Smooth muscle cell (in vitro differentiated cells): ENCODE measurements at regions not wholly inside any gene's neighbourhood (a gene's known extent, or its start where the extent isn't known, plus 50 kb on each side); places are given as distances from the start of the nearest gene placed in this dataset.

Experiments used
- DNase-seq: peaks from one replicate; lab custom pipeline; 2025; ENCODE audit not compliant: unreplicated experiment; lab: John Stamatoyannopoulos, UW
- H2AFZ ChIP-seq: fragments of 200-600 bp; sonication (generic); 2 replicates; pipeline ENCODE4 v1.6.0; 2016; ENCODE audit warnings: antibody characterized with exemption, low read depth, mild to moderate bottlenecking
- H3F3A ChIP-seq: fragments of 200-600 bp; sonication (generic); 2 replicates; pipeline ENCODE4 v1.6.0; 2017; ENCODE audit warnings: antibody characterized with exemption, low read depth
- H3K27ac ChIP-seq: fragments of 200-600 bp; sonication (generic); 2 replicates; pipeline ENCODE4 v1.5.1; 2016; ENCODE audit warnings: low read depth, mild to moderate bottlenecking
- H3K27me3 ChIP-seq: fragments of 200-600 bp; sonication (generic); 2 replicates; pipeline ENCODE4 v1.6.1; 2016; ENCODE audit warnings: low read depth, mild to moderate bottlenecking
- H3K36me3 ChIP-seq: fragments of 200-600 bp; sonication (generic); 2 replicates; pipeline ENCODE4 v1.5.1; 2016; ENCODE audit warnings: low read depth
- H3K4me1 ChIP-seq: fragments of 200-600 bp; sonication (generic); 2 replicates; pipeline ENCODE4 v1.5.1; 2016; ENCODE audit warnings: low read depth
- H3K4me2 ChIP-seq: fragments of 200-600 bp; sonication (generic); 2 replicates; pipeline ENCODE4 v1.6.0; 2016; ENCODE audit warnings: mild to moderate bottlenecking
- H3K4me3 ChIP-seq: fragments of 200-600 bp; sonication (generic); 2 replicates; pipeline ENCODE4 v1.5.1; 2016; ENCODE audit warnings: mild to moderate bottlenecking
- H3K79me2 ChIP-seq: fragments of 200-600 bp; sonication (generic); 2 replicates; pipeline ENCODE4 v1.6.0; 2016; ENCODE audit warnings: low read depth, mild to moderate bottlenecking
- H3K9ac ChIP-seq: fragments of 200-600 bp; sonication (generic); 2 replicates; pipeline ENCODE4 v1.6.0; 2016; ENCODE audit warnings: low read depth
- H3K9me3 ChIP-seq: fragments of 200-600 bp; sonication (generic); replicated peaks from 2 replicates; pipeline ENCODE4 v1.5.1; 2016; ENCODE audit warnings: low read depth
- H4K20me1 ChIP-seq: fragments of 200-600 bp; sonication (generic); 2 replicates; pipeline ENCODE4 v1.6.0; 2016; ENCODE audit warnings: low read depth
- CTCF ChIP-seq: fragments of 200-600 bp; sonication (generic); IDR thresholded peaks from 2 replicates; pipeline ENCODE4 v1.5.1; 2017; ENCODE audit warnings: borderline replicate concordance, mild to moderate bottlenecking, antibody characterized with exemption; ENCODE audit not compliant: insufficient read depth, poor library complexity, severe bottlenecking
- WGBS: methylation state at CpG from one replicate; pipeline ENCODE4 v1.1.7; 2016; ENCODE audit warnings: low lambda C conversion rate; 5-methylcytosine and 5-hydroxymethylcytosine counted together

GRCh38 chr2:217414429-217414828 is 554.6 kb upstream of the TNP1 start:
- no peaks in the 10 kb centered on the region for H3F3A ChIP-seq
- no peak overlapping the region for H3K4me3 ChIP-seq
- no peak overlapping the region for H2AFZ ChIP-seq
- H3K79me2 ChIP-seq = no peaks in the 10 kb centered on the region
- 40% methylated on average over 4 of the region's 4 CpGs for WGBS
- H3K9ac ChIP-seq = no peak overlapping the region
- H3K27me3 ChIP-seq = no peaks in the 10 kb centered on the region
- no peak overlapping the region for H3K4me2 ChIP-seq
- no peaks in the 10 kb centered on the region for H4K20me1 ChIP-seq
- H3K36me3 ChIP-seq = no peaks in the 10 kb centered on the region
- H3K27ac ChIP-seq = no peak overlapping the region
- no peak for DNase-seq
- no peaks in the 10 kb centered on the region for H3K4me1 ChIP-seq
- H3K9me3 ChIP-seq = no peaks in the 10 kb centered on the region
- TF ChIP-seq CTCF = no peak

DNA sequence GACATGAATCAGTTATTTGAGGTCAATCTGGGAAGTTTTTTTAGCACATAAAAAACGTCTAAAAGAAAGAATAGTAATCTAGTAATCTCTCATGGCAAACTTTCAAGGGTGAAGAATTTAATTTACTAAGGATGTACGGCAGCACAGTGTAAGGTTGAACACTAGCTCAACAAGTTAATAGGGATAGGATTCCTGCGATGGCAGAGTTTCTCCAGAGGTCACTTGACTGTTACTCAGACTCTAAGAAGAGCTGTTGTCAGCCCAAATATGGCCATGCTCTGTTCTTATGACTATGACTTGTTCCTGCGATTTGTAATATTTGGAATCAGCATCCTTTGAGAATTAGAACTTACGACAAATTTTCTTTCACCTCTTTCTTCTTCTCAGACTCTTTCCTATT is 553.3 kb upstream of the TNP1 start:
- Histone ChIP-seq H4K20me1 (no peaks in the 10 kb centered on the region), H3K4me3 (no peak overlapping the region), H3K36me3 (no peaks in the 10 kb centered on the region), H2AFZ (no peak overlapping the region), H3K27me3 (no peaks in the 10 kb centered on the region), H3K4me1 (no peaks in the 10 kb centered on the region), H3F3A (no peaks in the 10 kb centered on the region), H3K4me2 (no peak overlapping the region), H3K79me2 (no peaks in the 10 kb centered on the region), H3K9me3 (no peaks in the 10 kb centered on the region), H3K9ac (no peak overlapping the region), H3K27ac (no peak overlapping the region)
- no peak for DNase-seq
- 82% methylated on average over 5 of the region's 5 CpGs for WGBS
- TF ChIP-seq CTCF = no peak

GRCh38 chr2:217412721-217413120 is 552.9 kb upstream of the TNP1 start:
- H3K9me3 ChIP-seq = no peaks in the 10 kb centered on the region
- no peaks in the 10 kb centered on the region for H4K20me1 ChIP-seq
- no peaks in the 10 kb centered on the region for H3K36me3 ChIP-seq
- H3K4me2 ChIP-seq = no peak overlapping the region
- H3F3A ChIP-seq = no peaks in the 10 kb centered on the region
- no peak overlapping the region for H3K27ac ChIP-seq
- no peak for DNase-seq
- no peaks in the 10 kb centered on the region for H3K27me3 ChIP-seq
- no peak overlapping the region for H3K4me3 ChIP-seq
- TF ChIP-seq CTCF = no peak
- no peak overlapping the region for H3K9ac ChIP-seq
- H3K79me2 ChIP-seq = no peaks in the 10 kb centered on the region
- no peaks in the 10 kb centered on the region for H3K4me1 ChIP-seq
- no peak overlapping the region for H2AFZ ChIP-seq
- WGBS = 20% methylated on average over 4 of the region's 4 CpGs

DNA sequence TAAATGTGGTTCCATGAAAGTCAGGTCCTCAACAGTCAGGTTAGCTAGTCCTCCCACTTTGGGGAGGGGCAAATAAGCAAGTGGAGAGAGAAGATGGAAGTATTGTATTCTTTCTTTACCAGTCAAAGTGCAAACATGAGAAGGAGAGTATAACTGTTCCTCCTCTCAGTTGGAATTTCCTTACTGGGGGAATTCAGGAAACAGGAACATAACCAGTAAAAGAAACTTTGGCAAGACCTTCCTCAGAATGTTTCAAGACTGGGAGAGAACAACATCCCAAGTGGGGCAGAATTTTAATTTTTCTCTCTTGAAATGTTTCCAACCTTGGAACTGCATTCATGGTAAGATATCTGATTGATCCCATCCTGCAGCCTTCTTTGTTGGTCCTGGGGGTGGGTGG is 552.4 kb upstream of the TNP1 start:
- H3K4me3 ChIP-seq = no peak overlapping the region
- no peaks in the 10 kb centered on the region for H3K4me1 ChIP-seq
- H3K27me3 ChIP-seq = no peaks in the 10 kb centered on the region
- DNase-seq = no peak
- TF ChIP-seq CTCF = no peak
- no peaks in the 10 kb centered on the region for H3K36me3 ChIP-seq
- no peak overlapping the region for H2AFZ ChIP-seq
- no peak overlapping the region for H3K4me2 ChIP-seq
- H3K9ac ChIP-seq = no peak overlapping the region
- H4K20me1 ChIP-seq = no peaks in the 10 kb centered on the region
- H3K79me2 ChIP-seq = no peaks in the 10 kb centered on the region
- no peaks in the 10 kb centered on the region for H3F3A ChIP-seq
- H3K9me3 ChIP-seq = no peaks in the 10 kb centered on the region
- H3K27ac ChIP-seq = no peak overlapping the region
